ENCODE measurements at regions not wholly inside any gene's neighbourhood (a gene's known extent, or its start where the extent isn't known, plus 50 kb on each side); places are given as distances from the start of the nearest gene placed in this dataset.

- TF ChIP-seq CTCF (IDR thresholded peaks at IDR 0.05; ENCODE audit: unreplicated experiment) = no peak
- peaks cover 2% of the 10 kb centered on the region for H3K27me3 Mint-ChIP-seq (ENCODE audit: unreplicated experiment)
- no peak overlapping the region for H3K27ac Mint-ChIP-seq (ENCODE audit: unreplicated experiment)
- no peak overlapping the region for H3K4me3 Mint-ChIP-seq (ENCODE audit: unreplicated experiment)
- no peaks in the 10 kb centered on the region for H3K9me3 Mint-ChIP-seq (ENCODE audit: unreplicated experiment)
- no peaks in the 10 kb centered on the region for H3K36me3 Mint-ChIP-seq (ENCODE audit: low read depth, unreplicated experiment)
- no peaks in the 10 kb centered on the region for H3K4me1 Mint-ChIP-seq (ENCODE audit: unreplicated experiment)
- no peak for DNase-seq (ENCODE audit: low spot score)
Observed at GRCh38 chr3:117553461-117553860, 843.9 kb downstream of the TUSC7 start.

- Mint-ChIP-seq H3K4me1 (ENCODE audit: unreplicated experiment) (no peaks in the 10 kb centered on the region), H3K27me3 (ENCODE audit: unreplicated experiment) (no peaks in the 10 kb centered on the region), H3K9me3 (ENCODE audit: unreplicated experiment) (no peaks in the 10 kb centered on the region), H3K27ac (ENCODE audit: unreplicated experiment) (no peak overlapping the region), H3K36me3 (ENCODE audit: low read depth, unreplicated experiment) (no peaks in the 10 kb centered on the region), H3K4me3 (ENCODE audit: unreplicated experiment) (no peak overlapping the region)
- TF ChIP-seq CTCF (IDR thresholded peaks at IDR 0.05; ENCODE audit: unreplicated experiment) = no peak
- no peak for DNase-seq (ENCODE audit: low spot score)
Observed at GRCh38 chr3:117556646-117557407, 847.2 kb downstream of the TUSC7 start.

- H3K4me1 Mint-ChIP-seq (ENCODE audit: unreplicated experiment) = no peaks in the 10 kb centered on the region
- H3K4me3 Mint-ChIP-seq (ENCODE audit: unreplicated experiment) = no peak overlapping the region
- H3K27me3 Mint-ChIP-seq (ENCODE audit: unreplicated experiment) = no peaks in the 10 kb centered on the region
- H3K27ac Mint-ChIP-seq (ENCODE audit: unreplicated experiment) = no peak overlapping the region
- no peak for DNase-seq (ENCODE audit: low spot score)
- no peaks in the 10 kb centered on the region for H3K9me3 Mint-ChIP-seq (ENCODE audit: unreplicated experiment)
- no peaks in the 10 kb centered on the region for H3K36me3 Mint-ChIP-seq (ENCODE audit: low read depth, unreplicated experiment)
- no peak for TF ChIP-seq CTCF (IDR thresholded peaks at IDR 0.05; ENCODE audit: unreplicated experiment)
Observed at GRCh38 chr3:117557464-117558090, 848.0 kb downstream of the TUSC7 start.

GRCh38 chr3:117558681-117559080 lies 849.1 kb downstream of the TUSC7 start:
- Mint-ChIP-seq H3K27ac (ENCODE audit: unreplicated experiment) (no peak overlapping the region), H3K9me3 (ENCODE audit: unreplicated experiment) (no peaks in the 10 kb centered on the region), H3K4me1 (ENCODE audit: unreplicated experiment) (no peaks in the 10 kb centered on the region), H3K4me3 (ENCODE audit: unreplicated experiment) (no peak overlapping the region), H3K27me3 (ENCODE audit: unreplicated experiment) (no peaks in the 10 kb centered on the region), H3K36me3 (ENCODE audit: low read depth, unreplicated experiment) (no peaks in the 10 kb centered on the region)
- TF ChIP-seq CTCF (IDR thresholded peaks at IDR 0.05; ENCODE audit: unreplicated experiment) = no peak
- no peak for DNase-seq (ENCODE audit: low spot score)

- Mint-ChIP-seq H3K4me3 (ENCODE audit: unreplicated experiment) (no peak overlapping the region), H3K27ac (ENCODE audit: unreplicated experiment) (no peak overlapping the region)
Observed at GRCh38 chr3:117562000-117562399, 852.4 kb downstream of the TUSC7 start.

More at GRCh38 chr3:117562000-117562399, 852.4 kb downstream of the TUSC7 start:
- TF ChIP-seq CTCF (IDR thresholded peaks at IDR 0.05; ENCODE audit: unreplicated experiment) = no peak
- Mint-ChIP-seq H3K9me3 (ENCODE audit: unreplicated experiment) (no peaks in the 10 kb centered on the region), H3K27me3 (ENCODE audit: unreplicated experiment) (no peaks in the 10 kb centered on the region), H3K4me1 (ENCODE audit: unreplicated experiment) (no peaks in the 10 kb centered on the region), H3K36me3 (ENCODE audit: low read depth, unreplicated experiment) (no peaks in the 10 kb centered on the region)
- DNase-seq (ENCODE audit: low spot score) = no peak
